NT2/D1 (cell line): ENCODE measurements at regions not wholly inside any gene's neighbourhood (a gene's known extent, or its start where the extent isn't known, plus 50 kb on each side); places are given as distances from the start of the nearest gene placed in this dataset.
A peak's percentile ranks its signal among the peaks of the same experiment; 100 is the strongest.
"Not testable (repeated sequence)": the region's sequence is repeated elsewhere in the genome, so short reads cannot be mapped to it uniquely, and the experiment has no call there.

Source experiments
- DNase-seq: peaks from one replicate; pipeline ENCODE4 v3.0.0-alpha.2; 2011; ENCODE audit warnings: low read depth, low spot score
- H3K27me3 ChIP-seq: 2 replicates; pipeline ENCODE4 v1.6.0; 2011; ENCODE audit warnings: mild to moderate bottlenecking; ENCODE audit not compliant: insufficient read length, insufficient read depth
- H3K36me3 ChIP-seq: 2 replicates; pipeline ENCODE4 v1.6.1; 2011; ENCODE audit warnings: mild to moderate bottlenecking, low read length, mixed read lengths; ENCODE audit not compliant: insufficient read depth, insufficient read length
- H3K4me1 ChIP-seq: 2 replicates; pipeline ENCODE4 v1.5.1; 2011; ENCODE audit not compliant: insufficient read depth, insufficient read length
- H3K4me3 ChIP-seq: 2 replicates; pipeline ENCODE4 v1.5.1; 2011; ENCODE audit warnings: low read depth; ENCODE audit not compliant: insufficient read length
- H3K9ac ChIP-seq: 2 replicates; pipeline ENCODE4 v1.6.0; 2011; ENCODE audit warnings: low read depth; ENCODE audit not compliant: insufficient read length
- H3K9me3 ChIP-seq: 2 replicates; pipeline ENCODE4 v1.5.1; 2011; ENCODE audit warnings: mild to moderate bottlenecking, low read length; ENCODE audit not compliant: insufficient read depth
- SUZ12 ChIP-seq: IDR thresholded peaks from 2 replicates; pipeline ENCODE4 v1.6.1; 2011; ENCODE audit not compliant: insufficient read length, insufficient read depth; ENCODE audit errors: extremely low read depth
- YY1 ChIP-seq: IDR thresholded peaks from 2 replicates; pipeline ENCODE4 v1.6.1; 2011; ENCODE audit not compliant: insufficient read length, insufficient read depth
- ZNF274 ChIP-seq: IDR thresholded peaks from 2 replicates; pipeline ENCODE4 v1.6.1; 2011; ENCODE audit warnings: mild to moderate bottlenecking, low read depth, low read length

- DNase-seq, H3K36me3 ChIP-seq, H3K9me3 ChIP-seq, H3K4me3 ChIP-seq, H3K9ac ChIP-seq, H3K27me3 ChIP-seq, H3K4me1 ChIP-seq: not testable (repeated sequence)
Measured at GRCh38 chrX:119296973-119297372, 60.9 kb downstream of the PGRMC1 start.

- DNase-seq, H3K27me3 ChIP-seq, H3K36me3 ChIP-seq, H3K4me3 ChIP-seq, H3K9ac ChIP-seq, H3K4me1 ChIP-seq, H3K9me3 ChIP-seq: not testable (repeated sequence)
Measured at GRCh38 chrX:119299812-119300211, 63.7 kb downstream of the PGRMC1 start.

GRCh38 chrX:119303137-119303536 is 67.1 kb downstream of the PGRMC1 start:
- H3K9ac ChIP-seq = no peak overlapping the region
- no peak overlapping the region for H3K4me3 ChIP-seq
- H3K36me3 ChIP-seq = no peaks in the 10 kb centered on the region
- DNase-seq = no peak
- H3K4me1 ChIP-seq = no peaks in the 10 kb centered on the region
- no peaks in the 10 kb centered on the region for H3K27me3 ChIP-seq
- no peaks in the 10 kb centered on the region for H3K9me3 ChIP-seq
- TF ChIP-seq ZNF274 (no peak), YY1 (no peak), SUZ12 (no peak)

- H3K4me3 ChIP-seq = no peak overlapping the region
- H3K27me3 ChIP-seq = no peaks in the 10 kb centered on the region
- H3K9ac ChIP-seq = no peak overlapping the region
- H3K9me3 ChIP-seq = peaks cover 13% of the 10 kb centered on the region; the same call in 1 of the 2 replicates
- no peaks in the 10 kb centered on the region for H3K4me1 ChIP-seq
- peak; percentile 35 for DNase-seq
- no peaks in the 10 kb centered on the region for H3K36me3 ChIP-seq
- TF ChIP-seq YY1 (no peak), ZNF274 (no peak), SUZ12 (no peak)
Measured at GRCh38 chrX:119325456-119325855, 73.7 kb upstream of the SLC25A43 start.

GRCh38 chrX:119331873-119332272 is 67.3 kb upstream of the SLC25A43 start:
- not testable (repeated sequence) for H3K4me1 ChIP-seq, H3K4me3 ChIP-seq, H3K27me3 ChIP-seq, H3K9me3 ChIP-seq, H3K9ac ChIP-seq, H3K36me3 ChIP-seq, DNase-seq

GRCh38 chrX:119332855-119333720 is 66.0 kb upstream of the SLC25A43 start:
- H3K4me1 ChIP-seq = not testable (repeated sequence)

GRCh38 chrX:119333721-119334032 is 65.5 kb upstream of the SLC25A43 start:
- DNase-seq, H3K9ac ChIP-seq, H3K36me3 ChIP-seq, H3K27me3 ChIP-seq, H3K9me3 ChIP-seq, H3K4me3 ChIP-seq, H3K4me1 ChIP-seq: not testable (repeated sequence)

More at GRCh38 chrX:119332855-119333720, 66.0 kb upstream of the SLC25A43 start:
- not testable (repeated sequence) for DNase-seq, H3K9ac ChIP-seq, H3K36me3 ChIP-seq, H3K27me3 ChIP-seq, H3K9me3 ChIP-seq, H3K4me3 ChIP-seq

GRCh38 chrX:119334468-119335050 is 64.6 kb upstream of the SLC25A43 start:
- H3K9ac ChIP-seq, H3K4me3 ChIP-seq, H3K27me3 ChIP-seq, H3K9me3 ChIP-seq, DNase-seq, H3K36me3 ChIP-seq, H3K4me1 ChIP-seq: not testable (repeated sequence)
